ENCODE measurements at regions not wholly inside any gene's neighbourhood (a gene's known extent, or its start where the extent isn't known, plus 50 kb on each side); places are given as distances from the start of the nearest gene placed in this dataset.

DNA sequence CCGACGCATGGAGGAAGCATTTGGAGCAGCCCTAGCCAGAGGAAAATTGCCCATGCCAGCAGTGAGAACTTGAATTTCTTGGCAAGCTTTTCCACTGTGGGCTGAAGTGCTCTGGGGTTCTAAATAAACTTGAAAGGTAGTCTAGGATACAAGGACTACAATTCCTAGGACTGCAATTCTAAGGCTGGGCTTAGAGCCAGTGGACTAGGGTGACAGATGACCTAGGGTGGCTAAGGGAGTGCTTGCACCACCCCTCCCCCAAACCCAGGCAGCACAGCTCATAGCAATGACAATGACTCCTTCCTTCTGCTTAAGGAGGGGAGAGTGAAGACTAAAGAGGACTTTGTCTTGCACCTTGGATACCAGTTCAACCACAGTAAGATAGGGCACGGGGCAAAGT, 122.3 kb downstream of the THBS2 start:
- Mint-ChIP-seq H3K36me3 (no peaks in the 10 kb centered on the region), H3K27ac (no peak overlapping the region), H3K9me3 (peaks cover 33% of the 10 kb centered on the region), H3K4me1 (no peaks in the 10 kb centered on the region), H3K27me3 (ENCODE audit: low read depth) (no peaks in the 10 kb centered on the region), H3K4me3 (no peak overlapping the region)
- no peak for DNase-seq (ENCODE audit: low spot score in 2 of 2, unreplicated experiment in 2 of 2)
- TF ChIP-seq, protein P1, sequence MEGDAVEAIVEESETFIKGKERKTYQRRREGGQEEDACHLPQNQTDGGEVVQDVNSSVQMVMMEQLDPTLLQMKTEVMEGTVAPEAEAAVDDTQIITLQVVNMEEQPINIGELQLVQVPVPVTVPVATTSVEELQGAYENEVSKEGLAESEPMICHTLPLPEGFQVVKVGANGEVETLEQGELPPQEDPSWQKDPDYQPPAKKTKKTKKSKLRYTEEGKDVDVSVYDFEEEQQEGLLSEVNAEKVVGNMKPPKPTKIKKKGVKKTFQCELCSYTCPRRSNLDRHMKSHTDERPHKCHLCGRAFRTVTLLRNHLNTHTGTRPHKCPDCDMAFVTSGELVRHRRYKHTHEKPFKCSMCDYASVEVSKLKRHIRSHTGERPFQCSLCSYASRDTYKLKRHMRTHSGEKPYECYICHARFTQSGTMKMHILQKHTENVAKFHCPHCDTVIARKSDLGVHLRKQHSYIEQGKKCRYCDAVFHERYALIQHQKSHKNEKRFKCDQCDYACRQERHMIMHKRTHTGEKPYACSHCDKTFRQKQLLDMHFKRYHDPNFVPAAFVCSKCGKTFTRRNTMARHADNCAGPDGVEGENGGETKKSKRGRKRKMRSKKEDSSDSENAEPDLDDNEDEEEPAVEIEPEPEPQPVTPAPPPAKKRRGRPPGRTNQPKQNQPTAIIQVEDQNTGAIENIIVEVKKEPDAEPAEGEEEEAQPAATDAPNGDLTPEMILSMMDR (IDR thresholded peaks at IDR 0.05; ENCODE audit: unreplicated experiment): no peak

DNA sequence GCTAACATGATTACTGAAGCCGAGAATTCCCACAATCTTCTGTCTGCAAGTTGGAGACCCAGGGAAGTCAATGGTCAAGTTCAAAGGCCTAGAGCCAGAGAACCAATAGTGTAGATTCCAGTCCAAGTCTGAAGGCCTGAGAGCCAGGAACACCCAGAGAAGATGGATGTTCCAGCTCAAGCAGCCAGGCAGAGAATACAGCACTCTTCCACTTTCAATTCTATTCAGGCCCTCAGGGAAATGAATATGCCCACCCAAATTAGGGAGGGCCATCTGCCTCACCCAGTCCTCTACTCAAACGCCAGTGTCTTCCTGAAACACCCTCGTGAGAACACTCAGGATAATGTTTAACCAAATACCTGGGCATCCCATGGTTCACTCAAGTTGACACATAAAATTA, 123.5 kb downstream of the THBS2 start:
- Mint-ChIP-seq H3K27ac (no peak overlapping the region), H3K9me3 (peaks cover 24% of the 10 kb centered on the region), H3K27me3 (ENCODE audit: low read depth) (no peaks in the 10 kb centered on the region), H3K4me3 (no peak overlapping the region), H3K4me1 (no peaks in the 10 kb centered on the region), H3K36me3 (no peaks in the 10 kb centered on the region)
- TF ChIP-seq, protein P1 (IDR thresholded peaks at IDR 0.05; ENCODE audit: unreplicated experiment): no peak
- DNase-seq (ENCODE audit: low spot score in 2 of 2, unreplicated experiment in 2 of 2): no peak

- Mint-ChIP-seq H3K27me3 (ENCODE audit: low read depth) (peaks cover 3% of the 10 kb centered on the region), H3K4me3 (no peak overlapping the region), H3K27ac (no peak overlapping the region), H3K36me3 (no peaks in the 10 kb centered on the region), H3K9me3 (no peaks in the 10 kb centered on the region), H3K4me1 (no peaks in the 10 kb centered on the region)
- DNase-seq (ENCODE audit: low spot score in 2 of 2, unreplicated experiment in 2 of 2): no peak
- TF ChIP-seq, protein P1 (IDR thresholded peaks at IDR 0.05; ENCODE audit: unreplicated experiment): no peak
These were observed 132.6 kb downstream of the THBS2 start for GRCh38 chr6:169121013-169121412.

DNA sequence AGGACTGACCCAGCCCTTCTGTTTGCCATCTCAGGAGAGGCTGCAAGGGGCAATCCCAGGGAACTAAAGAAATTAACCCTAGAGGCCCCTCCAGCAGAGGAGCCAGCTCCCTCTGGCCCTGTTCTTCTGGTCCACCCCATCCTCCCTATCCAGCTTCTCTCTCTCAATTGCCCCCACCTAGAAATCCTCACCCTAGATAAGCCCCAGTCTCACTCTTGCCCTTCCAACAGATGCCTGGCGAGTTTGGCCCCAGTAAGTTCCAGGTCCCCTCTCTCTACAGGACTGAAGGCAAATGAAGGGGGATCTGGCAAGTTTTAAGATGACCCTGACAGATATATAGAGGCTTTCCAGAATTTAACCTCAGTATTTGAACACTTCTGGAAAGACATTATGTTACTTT, 134.0 kb downstream of the THBS2 start:
- no peaks in the 10 kb centered on the region for H3K9me3 Mint-ChIP-seq
- H3K4me3 Mint-ChIP-seq: no peak overlapping the region
- no peak overlapping the region for H3K27ac Mint-ChIP-seq
- no peaks in the 10 kb centered on the region for H3K4me1 Mint-ChIP-seq
- H3K36me3 Mint-ChIP-seq: no peaks in the 10 kb centered on the region
- H3K27me3 Mint-ChIP-seq (ENCODE audit: low read depth): peaks cover 3% of the 10 kb centered on the region
- TF ChIP-seq, protein P1 (IDR thresholded peaks at IDR 0.05; ENCODE audit: unreplicated experiment): no peak
- DNase-seq (ENCODE audit: low spot score in 2 of 2, unreplicated experiment in 2 of 2): no peak

GRCh38 chr6:169118346-169118830, 135.3 kb downstream of the THBS2 start:
- H3K4me1 Mint-ChIP-seq: no peaks in the 10 kb centered on the region
- no peaks in the 10 kb centered on the region for H3K9me3 Mint-ChIP-seq
- no peaks in the 10 kb centered on the region for H3K36me3 Mint-ChIP-seq
- TF ChIP-seq, protein P1 (IDR thresholded peaks at IDR 0.05; ENCODE audit: unreplicated experiment): no peak
- H3K27me3 Mint-ChIP-seq (ENCODE audit: low read depth): peaks cover 3% of the 10 kb centered on the region
- no peak overlapping the region for H3K27ac Mint-ChIP-seq
- H3K4me3 Mint-ChIP-seq: no peak overlapping the region
- no peak for DNase-seq (ENCODE audit: low spot score in 2 of 2, unreplicated experiment in 2 of 2)

DNA sequence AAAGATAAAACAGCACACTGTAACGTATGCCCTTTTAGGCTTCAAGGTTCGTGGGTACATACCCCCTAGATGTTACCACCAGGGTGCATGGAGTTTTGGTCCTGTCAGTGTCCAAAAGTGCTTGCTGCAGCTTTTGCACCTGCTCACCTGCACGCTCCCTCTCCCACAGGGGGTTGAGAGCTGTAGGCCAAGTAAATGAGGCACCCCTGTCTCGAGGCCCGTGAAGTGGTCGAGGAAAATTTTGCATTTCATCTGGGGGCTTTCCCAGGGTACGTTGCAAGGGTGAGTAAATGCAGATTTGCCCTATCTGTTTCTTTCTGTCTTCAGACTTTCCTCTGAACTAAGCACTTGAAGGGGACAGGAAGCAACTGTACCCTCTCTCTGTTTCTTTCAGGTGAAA, 136.0 kb downstream of the THBS2 start:
- H3K9me3 Mint-ChIP-seq: no peaks in the 10 kb centered on the region
- TF ChIP-seq, protein P1 (IDR thresholded peaks at IDR 0.05; ENCODE audit: unreplicated experiment): no peak
- H3K4me1 Mint-ChIP-seq: no peaks in the 10 kb centered on the region
- no peak for DNase-seq (ENCODE audit: low spot score in 2 of 2, unreplicated experiment in 2 of 2)
- no peak overlapping the region for H3K4me3 Mint-ChIP-seq
- H3K27me3 Mint-ChIP-seq (ENCODE audit: low read depth): peaks cover 3% of the 10 kb centered on the region
- H3K36me3 Mint-ChIP-seq: no peaks in the 10 kb centered on the region
- no peak overlapping the region for H3K27ac Mint-ChIP-seq
